HL-60 (cell line): ENCODE measurements at regions not wholly inside any gene's neighbourhood (a gene's known extent, or its start where the extent isn't known, plus 50 kb on each side); places are given as distances from the start of the nearest gene placed in this dataset.

ENCODE experiments used
- POLR2AphosphoS5 ChIP-seq: IDR thresholded peaks from 2 replicates; pipeline ENCODE4 v1.6.1; 2012; ENCODE audit warnings: low read depth
- SPI1 ChIP-seq: IDR thresholded peaks from 2 replicates; pipeline ENCODE4 v1.6.1; 2012; ENCODE audit warnings: low read depth, mild to moderate bottlenecking, borderline replicate concordance
- TF ChIP-seq, protein P1 (sequence below): IDR thresholded peaks from one replicate; pipeline ENCODE4 v1.5.1; 2011; ENCODE audit warnings: low read length, control low read depth, inconsistent platforms; ENCODE audit not compliant: insufficient read depth
- TF ChIP-seq, protein P2 (sequence below): IDR thresholded peaks from 2 replicates; pipeline ENCODE4 v1.6.1; 2012; ENCODE audit warnings: low read depth; ENCODE audit not compliant: insufficient replicate concordance

DNA sequence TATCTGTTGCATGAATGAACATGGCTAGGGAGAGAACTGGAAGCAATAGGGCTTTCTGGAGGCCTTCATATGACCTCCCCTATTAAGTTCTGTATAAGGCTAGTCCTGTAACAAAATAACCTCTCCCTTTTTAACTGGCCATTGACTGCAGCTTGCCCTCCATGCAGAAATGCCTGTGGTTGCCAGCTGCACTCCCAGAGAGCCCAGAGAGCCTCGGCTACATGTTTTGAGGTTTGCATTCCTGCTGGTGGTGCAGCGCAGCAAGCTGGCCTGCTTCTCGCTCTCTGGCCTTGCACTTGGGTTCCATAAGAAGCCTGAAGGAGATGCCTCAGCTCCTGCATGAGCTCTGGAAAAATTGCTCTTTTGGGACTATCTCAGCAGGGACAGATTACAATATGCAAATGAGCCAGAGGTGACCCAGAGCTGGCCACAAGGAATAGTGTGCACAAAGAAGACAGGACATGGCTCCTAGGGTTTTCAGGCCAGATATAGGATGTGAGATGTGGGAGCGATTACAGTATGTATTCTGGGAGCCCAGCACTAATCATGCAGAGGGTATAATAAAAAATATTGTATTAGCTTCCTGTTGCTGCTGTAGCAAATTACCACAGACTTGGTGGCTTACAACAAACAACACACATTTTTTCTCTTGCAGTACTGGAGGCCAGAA is 186.7 kb downstream of the INSIG2 start:
- TF ChIP-seq, protein P1, sequence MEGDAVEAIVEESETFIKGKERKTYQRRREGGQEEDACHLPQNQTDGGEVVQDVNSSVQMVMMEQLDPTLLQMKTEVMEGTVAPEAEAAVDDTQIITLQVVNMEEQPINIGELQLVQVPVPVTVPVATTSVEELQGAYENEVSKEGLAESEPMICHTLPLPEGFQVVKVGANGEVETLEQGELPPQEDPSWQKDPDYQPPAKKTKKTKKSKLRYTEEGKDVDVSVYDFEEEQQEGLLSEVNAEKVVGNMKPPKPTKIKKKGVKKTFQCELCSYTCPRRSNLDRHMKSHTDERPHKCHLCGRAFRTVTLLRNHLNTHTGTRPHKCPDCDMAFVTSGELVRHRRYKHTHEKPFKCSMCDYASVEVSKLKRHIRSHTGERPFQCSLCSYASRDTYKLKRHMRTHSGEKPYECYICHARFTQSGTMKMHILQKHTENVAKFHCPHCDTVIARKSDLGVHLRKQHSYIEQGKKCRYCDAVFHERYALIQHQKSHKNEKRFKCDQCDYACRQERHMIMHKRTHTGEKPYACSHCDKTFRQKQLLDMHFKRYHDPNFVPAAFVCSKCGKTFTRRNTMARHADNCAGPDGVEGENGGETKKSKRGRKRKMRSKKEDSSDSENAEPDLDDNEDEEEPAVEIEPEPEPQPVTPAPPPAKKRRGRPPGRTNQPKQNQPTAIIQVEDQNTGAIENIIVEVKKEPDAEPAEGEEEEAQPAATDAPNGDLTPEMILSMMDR, result no peak
- TF ChIP-seq POLR2AphosphoS5 (no peak), SPI1 (no peak)
- TF ChIP-seq, protein P2, sequence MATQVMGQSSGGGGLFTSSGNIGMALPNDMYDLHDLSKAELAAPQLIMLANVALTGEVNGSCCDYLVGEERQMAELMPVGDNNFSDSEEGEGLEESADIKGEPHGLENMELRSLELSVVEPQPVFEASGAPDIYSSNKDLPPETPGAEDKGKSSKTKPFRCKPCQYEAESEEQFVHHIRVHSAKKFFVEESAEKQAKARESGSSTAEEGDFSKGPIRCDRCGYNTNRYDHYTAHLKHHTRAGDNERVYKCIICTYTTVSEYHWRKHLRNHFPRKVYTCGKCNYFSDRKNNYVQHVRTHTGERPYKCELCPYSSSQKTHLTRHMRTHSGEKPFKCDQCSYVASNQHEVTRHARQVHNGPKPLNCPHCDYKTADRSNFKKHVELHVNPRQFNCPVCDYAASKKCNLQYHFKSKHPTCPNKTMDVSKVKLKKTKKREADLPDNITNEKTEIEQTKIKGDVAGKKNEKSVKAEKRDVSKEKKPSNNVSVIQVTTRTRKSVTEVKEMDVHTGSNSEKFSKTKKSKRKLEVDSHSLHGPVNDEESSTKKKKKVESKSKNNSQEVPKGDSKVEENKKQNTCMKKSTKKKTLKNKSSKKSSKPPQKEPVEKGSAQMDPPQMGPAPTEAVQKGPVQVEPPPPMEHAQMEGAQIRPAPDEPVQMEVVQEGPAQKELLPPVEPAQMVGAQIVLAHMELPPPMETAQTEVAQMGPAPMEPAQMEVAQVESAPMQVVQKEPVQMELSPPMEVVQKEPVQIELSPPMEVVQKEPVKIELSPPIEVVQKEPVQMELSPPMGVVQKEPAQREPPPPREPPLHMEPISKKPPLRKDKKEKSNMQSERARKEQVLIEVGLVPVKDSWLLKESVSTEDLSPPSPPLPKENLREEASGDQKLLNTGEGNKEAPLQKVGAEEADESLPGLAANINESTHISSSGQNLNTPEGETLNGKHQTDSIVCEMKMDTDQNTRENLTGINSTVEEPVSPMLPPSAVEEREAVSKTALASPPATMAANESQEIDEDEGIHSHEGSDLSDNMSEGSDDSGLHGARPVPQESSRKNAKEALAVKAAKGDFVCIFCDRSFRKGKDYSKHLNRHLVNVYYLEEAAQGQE, result no peak
